SW480 (cell line): ENCODE measurements at regions not wholly inside any gene's neighbourhood (a gene's known extent, or its start where the extent isn't known, plus 50 kb on each side); places are given as distances from the start of the nearest gene placed in this dataset.

Source experiments
- DNase-seq: peaks from one replicate; pipeline ENCODE4 v3.0.0-alpha.2; 2016; ENCODE audit warnings: low spot score

GRCh38 chr4:89549907-89550306, 242.3 kb upstream of the GPRIN3 start:
- no peak for DNase-seq

- no peak for DNase-seq
Measured at GRCh38 chr4:89545315-89545714, 237.7 kb upstream of the GPRIN3 start.

- DNase-seq = no peak
Measured at GRCh38 chr4:89541998-89542397, 234.4 kb upstream of the GPRIN3 start.

GRCh38 chr4:89539797-89540711, 232.5 kb upstream of the GPRIN3 start:
- no peak for DNase-seq

- no peak for DNase-seq
Measured at GRCh38 chr4:89539374-89539773, 231.8 kb upstream of the GPRIN3 start.

GRCh38 chr4:89538886-89539285, 231.3 kb upstream of the GPRIN3 start:
- no peak for DNase-seq

GRCh38 chr4:89538171-89538570, 230.6 kb upstream of the GPRIN3 start:
- no peak for DNase-seq

GRCh38 chr4:89537281-89537680, 229.7 kb upstream of the GPRIN3 start:
- no peak for DNase-seq

- DNase-seq = no peak
Measured at GRCh38 chr4:89535251-89535650, 227.7 kb upstream of the GPRIN3 start.

GRCh38 chr4:89534356-89534755, 226.8 kb upstream of the GPRIN3 start:
- no peak for DNase-seq

- no peak for DNase-seq
Measured at GRCh38 chr4:89531932-89532640, 224.5 kb upstream of the GPRIN3 start.

GRCh38 chr4:89528526-89529133, 221.0 kb upstream of the GPRIN3 start:
- DNase-seq = peak; percentile 24

GRCh38 chr4:89521826-89522225, 214.2 kb upstream of the GPRIN3 start:
- no peak for DNase-seq

- DNase-seq = no peak
Measured at GRCh38 chr4:89519771-89520320, 212.2 kb upstream of the GPRIN3 start.

GRCh38 chr4:89518259-89518658, 210.7 kb upstream of the GPRIN3 start:
- DNase-seq = no peak

GRCh38 chr4:89514811-89515210, 207.2 kb upstream of the GPRIN3 start:
- DNase-seq = no peak

- DNase-seq = no peak
Measured at GRCh38 chr4:89511776-89512175, 204.2 kb upstream of the GPRIN3 start.

GRCh38 chr4:89509708-89510281, 202.2 kb upstream of the GPRIN3 start:
- DNase-seq = no peak

GRCh38 chr4:89506866-89507491, 199.4 kb upstream of the GPRIN3 start:
- DNase-seq = no peak

- DNase-seq = no peak
Measured at GRCh38 chr4:89502581-89502980, 195.0 kb upstream of the GPRIN3 start.

GRCh38 chr4:89497517-89498308, 190.1 kb upstream of the GPRIN3 start:
- DNase-seq = no peak
